ENCODE measurements at regions not wholly inside any gene's neighbourhood (a gene's known extent, or its start where the extent isn't known, plus 50 kb on each side); places are given as distances from the start of the nearest gene placed in this dataset.

- Histone ChIP-seq H3K9me2 (ENCODE audit: insufficient read depth) (peaks cover 6% of the 10 kb centered on the region; the same call in 1 of the 2 replicates), H3K36me3 (ENCODE audit: low read depth) (no peaks in the 10 kb centered on the region), H3K4me2 (no peak overlapping the region), H4K20me1 (ENCODE audit: insufficient read depth) (no peaks in the 10 kb centered on the region), H3K27me3 (ENCODE audit: insufficient read depth, low read depth) (no peaks in the 10 kb centered on the region), H3K9me3 (ENCODE audit: insufficient read depth, low read depth) (no peaks in the 10 kb centered on the region), H3K4me3 (no peak overlapping the region), H3K27ac (no peak overlapping the region), H3K79me2 (ENCODE audit: low read depth) (no peaks in the 10 kb centered on the region), H3K4me1 (replicated peaks; ENCODE audit: insufficient read depth) (no peaks in the 10 kb centered on the region), H2AFZ (no peak overlapping the region), H3F3A (ENCODE audit: insufficient read depth, low read depth) (no peaks in the 10 kb centered on the region)
- no peak for DNase-seq
- no TSS peak for BruUV-seq (replicated peaks)
- TF ChIP-seq EZH2 (IDR thresholded peaks at IDR 0.05; ENCODE audit: low read depth) = no peak
- TF ChIP-seq, protein P1, sequence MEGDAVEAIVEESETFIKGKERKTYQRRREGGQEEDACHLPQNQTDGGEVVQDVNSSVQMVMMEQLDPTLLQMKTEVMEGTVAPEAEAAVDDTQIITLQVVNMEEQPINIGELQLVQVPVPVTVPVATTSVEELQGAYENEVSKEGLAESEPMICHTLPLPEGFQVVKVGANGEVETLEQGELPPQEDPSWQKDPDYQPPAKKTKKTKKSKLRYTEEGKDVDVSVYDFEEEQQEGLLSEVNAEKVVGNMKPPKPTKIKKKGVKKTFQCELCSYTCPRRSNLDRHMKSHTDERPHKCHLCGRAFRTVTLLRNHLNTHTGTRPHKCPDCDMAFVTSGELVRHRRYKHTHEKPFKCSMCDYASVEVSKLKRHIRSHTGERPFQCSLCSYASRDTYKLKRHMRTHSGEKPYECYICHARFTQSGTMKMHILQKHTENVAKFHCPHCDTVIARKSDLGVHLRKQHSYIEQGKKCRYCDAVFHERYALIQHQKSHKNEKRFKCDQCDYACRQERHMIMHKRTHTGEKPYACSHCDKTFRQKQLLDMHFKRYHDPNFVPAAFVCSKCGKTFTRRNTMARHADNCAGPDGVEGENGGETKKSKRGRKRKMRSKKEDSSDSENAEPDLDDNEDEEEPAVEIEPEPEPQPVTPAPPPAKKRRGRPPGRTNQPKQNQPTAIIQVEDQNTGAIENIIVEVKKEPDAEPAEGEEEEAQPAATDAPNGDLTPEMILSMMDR (conservative IDR thresholded peaks at IDR 0.05) = no peak
- ChIA-PET CTCF (no interaction called here), POLR2A (ENCODE audit: unreplicated experiment) (no interaction called here)
- intact Hi-C loops (cut with micrococcal nuclease; ENCODE audit: unreplicated experiment) = no loop called here
Measured at GRCh38 chr6:99132026-99132635, 184.4 kb upstream of the FBXL4 start.

DNA sequence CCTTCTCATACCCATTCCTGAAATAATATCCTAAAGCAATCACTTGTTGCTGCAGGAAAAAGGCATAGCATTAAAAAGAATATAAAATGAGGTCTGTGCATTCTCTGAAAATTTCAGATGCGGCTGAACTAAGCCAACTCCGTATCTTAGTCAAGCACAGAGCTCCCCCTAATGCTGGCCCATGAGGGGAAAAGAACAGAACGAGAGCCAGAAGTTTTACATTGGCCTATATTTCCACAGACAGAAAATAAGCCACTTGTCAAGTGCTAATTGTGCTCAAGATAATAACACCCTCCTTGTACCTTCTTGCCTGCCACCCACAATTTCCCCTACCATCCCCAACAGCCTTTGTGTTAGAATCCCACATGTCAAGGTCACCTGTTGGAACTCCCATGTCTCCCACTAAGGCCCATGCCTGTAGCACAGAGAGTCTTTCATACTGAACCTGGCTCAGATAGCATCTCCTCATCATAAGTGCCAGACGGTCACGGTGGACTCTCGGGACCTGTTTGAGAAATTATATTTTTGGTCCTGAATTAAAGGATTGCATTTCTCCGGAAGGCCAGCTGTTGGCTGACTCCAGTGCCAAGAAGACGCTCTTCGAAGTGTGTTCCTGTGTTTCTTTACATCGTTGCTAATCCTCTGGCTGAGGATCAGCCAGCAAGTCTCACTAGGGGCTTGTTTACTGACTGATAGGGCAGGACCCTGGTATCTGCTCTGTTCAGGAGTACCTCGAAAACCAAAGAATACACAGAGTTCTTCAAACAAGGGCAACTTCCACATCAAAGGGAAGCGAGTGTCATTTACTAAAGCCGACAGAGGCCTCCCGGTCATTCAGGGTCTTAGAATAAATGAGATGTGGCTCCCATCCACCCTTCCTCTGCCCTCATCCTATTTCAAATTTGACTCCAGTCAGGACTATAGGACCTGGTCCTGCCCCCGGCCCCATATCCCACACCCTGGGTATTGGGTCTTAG lies 183.4 kb upstream of the FBXL4 start:
- Histone ChIP-seq H3K4me3 (no peak overlapping the region), H3K4me2 (no peak overlapping the region), H3K4me1 (replicated peaks; ENCODE audit: insufficient read depth) (no peaks in the 10 kb centered on the region), H2AFZ (no peak overlapping the region), H3K27me3 (ENCODE audit: insufficient read depth, low read depth) (no peaks in the 10 kb centered on the region), H3K79me2 (ENCODE audit: low read depth) (no peaks in the 10 kb centered on the region), H3F3A (ENCODE audit: insufficient read depth, low read depth) (no peaks in the 10 kb centered on the region), H3K9me3 (ENCODE audit: insufficient read depth, low read depth) (no peaks in the 10 kb centered on the region), H3K27ac (no peak overlapping the region), H3K36me3 (ENCODE audit: low read depth) (no peaks in the 10 kb centered on the region), H4K20me1 (ENCODE audit: insufficient read depth) (no peaks in the 10 kb centered on the region), H3K9me2 (ENCODE audit: insufficient read depth) (peaks cover 6% of the 10 kb centered on the region; the same call in 1 of the 2 replicates)
- ChIA-PET POLR2A (ENCODE audit: unreplicated experiment) (no interaction called here), CTCF (no interaction called here)
- intact Hi-C loops (cut with micrococcal nuclease; ENCODE audit: unreplicated experiment) = no loop called here
- no peak for TF ChIP-seq EZH2 (IDR thresholded peaks at IDR 0.05; ENCODE audit: low read depth)
- TF ChIP-seq, protein P1 (conservative IDR thresholded peaks at IDR 0.05) = no peak
- DNase-seq = no peak
- no TSS peak for BruUV-seq (replicated peaks)

DNA sequence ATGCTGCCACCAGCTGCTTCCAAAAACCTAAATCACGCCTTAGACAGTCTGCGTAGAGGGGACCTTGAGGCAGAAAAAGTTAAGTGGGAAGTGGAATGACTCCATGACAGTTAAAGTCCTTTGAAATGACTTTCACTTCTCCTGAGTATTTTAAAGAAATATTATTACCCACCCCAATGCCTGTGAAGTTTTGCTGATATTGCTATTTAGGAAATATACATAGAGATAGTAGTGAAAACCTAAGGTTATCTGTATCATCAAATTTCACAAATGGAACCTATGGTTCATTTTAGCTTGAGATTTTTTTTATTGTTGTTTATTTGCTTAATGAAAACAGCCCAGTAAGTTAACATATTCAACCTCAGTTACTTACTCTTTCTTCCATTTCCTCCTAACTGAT lies 182.1 kb upstream of the FBXL4 start:
- no peaks in the 10 kb centered on the region for H3K27me3 ChIP-seq (ENCODE audit: insufficient read depth, low read depth)
- no peaks in the 10 kb centered on the region for H3K9me2 ChIP-seq (ENCODE audit: insufficient read depth)
- POLR2A ChIA-PET (ENCODE audit: unreplicated experiment) = no interaction called here
- H4K20me1 ChIP-seq (ENCODE audit: insufficient read depth) = no peaks in the 10 kb centered on the region
- no peaks in the 10 kb centered on the region for H3K79me2 ChIP-seq (ENCODE audit: low read depth)
- H3K4me2 ChIP-seq = no peak overlapping the region
- no peak overlapping the region for H3K4me3 ChIP-seq
- TF ChIP-seq EZH2 (IDR thresholded peaks at IDR 0.05; ENCODE audit: low read depth) = no peak
- TF ChIP-seq, protein P1 (conservative IDR thresholded peaks at IDR 0.05) = no peak
- intact Hi-C loops (cut with micrococcal nuclease; ENCODE audit: unreplicated experiment) = loop anchor here (10.0 kb wide), 1 partner anchor 1075 kb away; no protein-coding TSS in a partner anchor
- DNase-seq = no peak
- BruUV-seq (replicated peaks) = no TSS peak
- H3K4me1 ChIP-seq (replicated peaks; ENCODE audit: insufficient read depth) = no peaks in the 10 kb centered on the region
- H3K27ac ChIP-seq = no peak overlapping the region
- CTCF ChIA-PET = no interaction called here
- H3K9me3 ChIP-seq (ENCODE audit: insufficient read depth, low read depth) = no peaks in the 10 kb centered on the region
- H3K36me3 ChIP-seq (ENCODE audit: low read depth) = no peaks in the 10 kb centered on the region
- no peaks in the 10 kb centered on the region for H3F3A ChIP-seq (ENCODE audit: insufficient read depth, low read depth)
- no peak overlapping the region for H2AFZ ChIP-seq

Data from PC-9 (cell line).